ENCODE measurements at regions not wholly inside any gene's neighbourhood (a gene's known extent, or its start where the extent isn't known, plus 50 kb on each side); places are given as distances from the start of the nearest gene placed in this dataset.

DNA sequence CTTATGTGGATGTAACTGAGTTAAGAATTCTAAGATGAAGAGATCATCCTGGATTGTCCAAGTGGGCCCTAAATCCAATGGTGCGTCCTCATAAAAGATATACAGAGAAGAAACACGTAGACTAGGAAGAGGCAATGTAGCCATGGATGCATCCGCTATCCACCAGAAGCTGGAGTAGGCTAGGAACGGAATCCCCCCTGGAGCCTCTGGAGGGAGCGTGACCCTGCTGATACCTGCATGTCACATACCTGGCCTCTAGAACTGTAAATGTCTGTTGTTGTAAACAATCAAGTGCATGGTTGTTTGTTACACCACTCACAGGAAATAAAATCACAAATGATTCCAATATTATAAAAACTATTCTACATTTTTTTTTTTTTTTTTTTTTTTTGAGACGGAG, 254.5 kb upstream of the RORA start:
- TF ChIP-seq, protein P1, sequence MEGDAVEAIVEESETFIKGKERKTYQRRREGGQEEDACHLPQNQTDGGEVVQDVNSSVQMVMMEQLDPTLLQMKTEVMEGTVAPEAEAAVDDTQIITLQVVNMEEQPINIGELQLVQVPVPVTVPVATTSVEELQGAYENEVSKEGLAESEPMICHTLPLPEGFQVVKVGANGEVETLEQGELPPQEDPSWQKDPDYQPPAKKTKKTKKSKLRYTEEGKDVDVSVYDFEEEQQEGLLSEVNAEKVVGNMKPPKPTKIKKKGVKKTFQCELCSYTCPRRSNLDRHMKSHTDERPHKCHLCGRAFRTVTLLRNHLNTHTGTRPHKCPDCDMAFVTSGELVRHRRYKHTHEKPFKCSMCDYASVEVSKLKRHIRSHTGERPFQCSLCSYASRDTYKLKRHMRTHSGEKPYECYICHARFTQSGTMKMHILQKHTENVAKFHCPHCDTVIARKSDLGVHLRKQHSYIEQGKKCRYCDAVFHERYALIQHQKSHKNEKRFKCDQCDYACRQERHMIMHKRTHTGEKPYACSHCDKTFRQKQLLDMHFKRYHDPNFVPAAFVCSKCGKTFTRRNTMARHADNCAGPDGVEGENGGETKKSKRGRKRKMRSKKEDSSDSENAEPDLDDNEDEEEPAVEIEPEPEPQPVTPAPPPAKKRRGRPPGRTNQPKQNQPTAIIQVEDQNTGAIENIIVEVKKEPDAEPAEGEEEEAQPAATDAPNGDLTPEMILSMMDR (optimal IDR thresholded peaks at IDR 0.05 in 1 of 3, IDR thresholded peaks at IDR 0.05 in 1 of 3, conservative IDR thresholded peaks at IDR 0.05 in 1 of 3; ENCODE audit: extremely low read depth in 1 of 3, insufficient read depth in 2 of 3, low read length in 3 of 3), result no peak
- TF ChIP-seq EZH2 (IDR thresholded peaks at IDR 0.05; ENCODE audit: low read length), result no peak

Measured in keratinocyte (primary cell).